ENCODE measurements at regions not wholly inside any gene's neighbourhood (a gene's known extent, or its start where the extent isn't known, plus 50 kb on each side); places are given as distances from the start of the nearest gene placed in this dataset.

GRCh38 chr2:9770006-9770307 is 73.3 kb upstream of the TAF1B start:
- no peak for TF ChIP-seq CTCF (IDR thresholded peaks at IDR 0.05)
- no peak for TF ChIP-seq EP300 (IDR thresholded peaks at IDR 0.05)
- no peak for TF ChIP-seq POLR2A (IDR thresholded peaks at IDR 0.05; ENCODE audit: low read depth)

All from esophagus muscularis mucosa (tissue), 4 donors.